ENCODE measurements at regions not wholly inside any gene's neighbourhood (a gene's known extent, or its start where the extent isn't known, plus 50 kb on each side); places are given as distances from the start of the nearest gene placed in this dataset.
"Not testable (repeated sequence)": the region's sequence is repeated elsewhere in the genome, so short reads cannot be mapped to it uniquely, and the experiment has no call there.

DNA sequence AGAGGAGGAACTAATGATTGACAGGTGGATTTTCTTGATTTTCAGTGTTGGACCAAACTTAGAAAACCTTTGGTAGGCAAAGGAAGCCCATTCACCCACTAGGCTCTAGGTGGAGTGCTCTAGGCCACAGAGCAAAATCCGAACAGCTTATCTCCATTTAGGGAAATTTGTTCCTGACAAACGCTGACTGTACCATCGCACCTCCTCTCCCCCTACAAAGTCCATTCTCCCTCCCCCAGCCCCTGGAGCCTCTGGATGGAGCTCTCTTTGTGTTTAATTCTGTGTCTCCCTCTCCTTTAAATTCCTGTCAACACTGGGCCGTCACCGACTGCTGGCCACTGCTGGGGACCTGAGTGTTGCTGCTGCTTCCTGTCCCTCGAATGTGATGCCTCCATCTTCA lies 350.1 kb upstream of the IRX2 start:
- Histone ChIP-seq H3K4me3 (ENCODE audit: low read depth in 1 of 2, low read length in 2 of 2) (no peak overlapping the region), H3K36me3 (ENCODE audit: control insufficient read depth in 1 of 2, insufficient read depth in 2 of 2, low read length in 2 of 2) (no peaks in the 10 kb centered on the region), H3K9me3 (ENCODE audit: control insufficient read depth in 1 of 2, low read length in 2 of 2) (no peaks in the 10 kb centered on the region), H3K9ac (ENCODE audit: low read depth in 1 of 2, low read length in 2 of 2) (no peak overlapping the region), H3K27me3 (ENCODE audit: control insufficient read depth in 1 of 2, insufficient read depth in 2 of 2, low read length in 2 of 2) (peaks cover 10 to 23% of the 10 kb centered on the region in 2 donors), H3K4me1 (ENCODE audit: control insufficient read depth in 1 of 2, insufficient read depth in 2 of 2, low read length in 2 of 2) (no peaks in the 10 kb centered on the region), H3K27ac (ENCODE audit: low read depth, low read length) (no peak overlapping the region)

DNA sequence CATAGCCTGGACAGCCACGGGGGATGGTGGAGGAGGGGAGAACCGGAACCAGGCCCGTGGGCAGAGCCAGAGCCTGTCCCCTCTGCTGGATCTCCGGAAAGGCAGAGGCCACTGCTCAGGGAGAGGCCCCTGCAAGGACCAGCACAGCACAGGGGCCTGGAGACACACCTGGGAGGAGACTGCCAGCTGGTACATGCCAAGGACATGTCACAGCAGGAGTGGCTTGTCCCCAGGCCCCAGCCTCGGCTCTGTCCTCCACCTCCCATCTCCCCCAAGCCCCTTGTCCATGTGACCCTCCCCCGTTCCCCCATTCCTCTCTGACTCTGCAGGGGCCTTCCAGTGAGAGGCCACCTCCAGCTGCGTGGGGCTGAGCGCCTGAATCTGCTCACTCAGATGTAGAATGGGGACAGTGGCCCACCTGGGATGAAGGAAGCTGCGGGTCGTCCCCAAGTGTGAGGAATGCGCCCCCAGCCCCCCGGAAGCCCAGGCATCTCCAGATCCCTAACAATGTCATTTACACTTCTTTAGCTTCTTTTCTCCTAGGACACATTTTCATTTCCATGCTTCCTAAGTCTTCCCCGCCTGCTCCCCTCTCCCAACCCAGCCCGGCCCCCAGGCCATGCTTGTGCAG lies 349.6 kb upstream of the IRX2 start:
- H3K27ac ChIP-seq (ENCODE audit: low read depth, low read length): no peak overlapping the region
- H3K36me3 ChIP-seq (ENCODE audit: control insufficient read depth in 1 of 2, insufficient read depth in 2 of 2, low read length in 2 of 2): no peaks in the 10 kb centered on the region
- H3K9me3 ChIP-seq (ENCODE audit: control insufficient read depth in 1 of 2, low read length in 2 of 2): no peaks in the 10 kb centered on the region
- no peaks in the 10 kb centered on the region for H3K4me1 ChIP-seq (ENCODE audit: control insufficient read depth in 1 of 2, insufficient read depth in 2 of 2, low read length in 2 of 2)
- H3K9ac ChIP-seq (ENCODE audit: low read depth in 1 of 2, low read length in 2 of 2): no peak overlapping the region
- H3K4me3 ChIP-seq (ENCODE audit: low read depth in 1 of 2, low read length in 2 of 2): no peak overlapping the region
- H3K27me3 ChIP-seq (ENCODE audit: control insufficient read depth in 1 of 2, insufficient read depth in 2 of 2, low read length in 2 of 2): peaks cover 10 to 23% of the 10 kb centered on the region in 2 donors

DNA sequence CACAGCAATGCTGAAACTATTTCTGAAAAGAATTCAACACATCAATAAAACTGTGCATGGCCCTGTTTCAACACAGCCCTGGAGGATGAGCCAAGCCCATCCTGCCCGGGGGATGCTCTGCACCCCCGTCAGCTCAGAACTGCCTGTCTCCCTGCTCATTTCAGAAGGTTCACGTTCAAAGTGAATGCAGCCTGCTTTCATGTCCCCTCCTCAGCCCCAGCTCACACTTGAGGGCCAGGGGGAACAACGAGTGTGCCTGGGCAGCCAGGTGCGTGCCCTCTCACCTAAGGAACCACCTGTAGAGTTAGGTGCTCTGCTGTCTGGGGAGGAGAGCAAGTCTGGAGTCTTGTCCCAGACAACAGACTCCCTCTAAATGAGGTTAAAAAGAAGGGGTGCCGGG lies 348.5 kb upstream of the IRX2 start:
- Histone ChIP-seq H3K4me3 (ENCODE audit: low read depth in 1 of 2, low read length in 2 of 2) (no peak overlapping the region), H3K9ac (ENCODE audit: low read depth in 1 of 2, low read length in 2 of 2) (no peak overlapping the region), H3K27ac (ENCODE audit: low read depth, low read length) (no peak overlapping the region), H3K27me3 (ENCODE audit: control insufficient read depth in 1 of 2, insufficient read depth in 2 of 2, low read length in 2 of 2) (peaks cover 10 to 17% of the 10 kb centered on the region in 2 donors), H3K9me3 (ENCODE audit: control insufficient read depth in 1 of 2, low read length in 2 of 2) (no peaks in the 10 kb centered on the region), H3K4me1 (ENCODE audit: control insufficient read depth in 1 of 2, insufficient read depth in 2 of 2, low read length in 2 of 2) (no peaks in the 10 kb centered on the region), H3K36me3 (ENCODE audit: control insufficient read depth in 1 of 2, insufficient read depth in 2 of 2, low read length in 2 of 2) (no peaks in the 10 kb centered on the region)

DNA sequence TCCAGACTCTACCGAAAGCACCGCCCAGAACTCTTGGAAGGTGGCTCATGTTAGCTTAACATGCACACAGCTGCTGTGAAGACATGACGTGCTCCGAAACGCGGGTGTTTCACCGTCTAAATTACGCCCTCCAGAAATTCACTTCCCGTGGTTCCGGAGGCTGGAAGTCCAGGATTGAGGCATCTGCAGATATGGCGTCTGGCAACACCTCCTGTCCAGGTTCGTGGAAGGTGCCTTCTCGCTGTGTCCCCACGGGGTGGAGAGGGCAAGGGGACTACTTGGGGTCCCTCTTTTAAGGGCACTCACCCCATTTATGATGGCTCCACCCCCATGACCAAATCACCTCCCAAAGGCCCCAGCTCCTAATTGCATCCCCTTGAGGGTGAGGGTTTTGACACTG lies 348.0 kb upstream of the IRX2 start:
- Histone ChIP-seq H3K27me3 (ENCODE audit: control insufficient read depth in 1 of 2, insufficient read depth in 2 of 2, low read length in 2 of 2) (peaks cover 10 to 14% of the 10 kb centered on the region in 2 donors), H3K36me3 (ENCODE audit: control insufficient read depth in 1 of 2, insufficient read depth in 2 of 2, low read length in 2 of 2) (no peaks in the 10 kb centered on the region), H3K4me1 (ENCODE audit: control insufficient read depth in 1 of 2, insufficient read depth in 2 of 2, low read length in 2 of 2) (no peaks in the 10 kb centered on the region), H3K9ac (ENCODE audit: low read depth in 1 of 2, low read length in 2 of 2) (no peak overlapping the region), H3K4me3 (ENCODE audit: low read depth in 1 of 2, low read length in 2 of 2) (no peak overlapping the region), H3K27ac (ENCODE audit: low read depth, low read length) (no peak overlapping the region), H3K9me3 (ENCODE audit: control insufficient read depth in 1 of 2, low read length in 2 of 2) (no peaks in the 10 kb centered on the region)

DNA sequence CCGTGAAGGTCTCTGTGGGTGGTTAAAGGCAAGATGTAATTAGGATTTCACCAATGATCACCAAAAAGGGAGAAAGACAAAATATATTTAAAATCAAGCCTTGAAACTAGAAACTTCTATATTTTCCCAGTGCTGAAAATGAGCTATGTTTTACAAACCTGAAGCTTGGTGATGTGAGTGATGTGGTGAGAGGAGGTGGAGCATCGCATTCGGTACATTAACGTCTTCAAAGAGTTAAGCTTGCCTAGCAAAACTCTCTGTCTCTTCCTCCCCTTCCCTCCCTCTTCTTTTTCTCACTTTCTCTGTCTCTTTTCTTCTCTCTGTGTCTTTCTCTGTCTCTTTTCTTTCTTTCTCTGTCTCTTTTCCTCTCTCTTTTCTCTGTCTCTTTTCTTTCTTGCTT lies 347.3 kb upstream of the IRX2 start:
- no peaks in the 10 kb centered on the region for H3K9me3 ChIP-seq (ENCODE audit: control insufficient read depth in 1 of 2, low read length in 2 of 2)
- no peaks in the 10 kb centered on the region for H3K4me1 ChIP-seq (ENCODE audit: control insufficient read depth in 1 of 2, insufficient read depth in 2 of 2, low read length in 2 of 2)
- H3K27me3 ChIP-seq (ENCODE audit: control insufficient read depth in 1 of 2, insufficient read depth in 2 of 2, low read length in 2 of 2): peaks cover 8 to 10% of the 10 kb centered on the region in 2 donors
- H3K27ac ChIP-seq (ENCODE audit: low read depth, low read length): no peak overlapping the region
- H3K4me3 ChIP-seq (ENCODE audit: low read depth in 1 of 2, low read length in 2 of 2): no peak overlapping the region
- no peak overlapping the region for H3K9ac ChIP-seq (ENCODE audit: low read depth in 1 of 2, low read length in 2 of 2)
- no peaks in the 10 kb centered on the region for H3K36me3 ChIP-seq (ENCODE audit: control insufficient read depth in 1 of 2, insufficient read depth in 2 of 2, low read length in 2 of 2)

DNA sequence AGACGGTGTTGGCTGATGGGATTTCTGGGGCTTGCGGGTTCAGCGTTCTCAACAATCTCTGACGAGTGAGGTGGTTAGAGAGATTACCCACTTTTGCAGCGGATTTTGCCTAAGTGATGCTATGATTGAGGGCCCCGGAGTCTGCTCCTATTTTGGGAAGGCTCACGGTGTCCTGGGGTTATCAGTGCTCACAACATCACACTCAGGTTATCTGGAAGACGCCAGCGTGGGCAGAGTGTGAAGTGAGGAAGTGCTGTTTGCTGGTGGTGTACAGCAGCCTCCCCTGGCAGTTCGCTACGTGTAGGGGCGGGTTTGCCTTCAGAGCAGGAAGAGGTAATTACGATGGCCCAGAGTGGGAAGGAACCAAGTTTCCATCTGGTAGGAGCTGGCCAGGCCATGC lies 341.2 kb upstream of the IRX2 start:
- Histone ChIP-seq H3K27ac (ENCODE audit: low read depth, low read length) (no peak overlapping the region), H3K36me3 (ENCODE audit: control insufficient read depth in 1 of 2, insufficient read depth in 2 of 2, low read length in 2 of 2) (no peaks in the 10 kb centered on the region), H3K4me1 (ENCODE audit: control insufficient read depth in 1 of 2, insufficient read depth in 2 of 2, low read length in 2 of 2) (no peaks in the 10 kb centered on the region), H3K9me3 (ENCODE audit: control insufficient read depth in 1 of 2, low read length in 2 of 2) (no peaks in the 10 kb centered on the region), H3K4me3 (ENCODE audit: low read depth in 1 of 2, low read length in 2 of 2) (no peak overlapping the region), H3K27me3 (ENCODE audit: control insufficient read depth in 1 of 2, insufficient read depth in 2 of 2, low read length in 2 of 2) (no peaks in the 10 kb centered on the region), H3K9ac (ENCODE audit: low read depth in 1 of 2, low read length in 2 of 2) (no peak overlapping the region)

DNA sequence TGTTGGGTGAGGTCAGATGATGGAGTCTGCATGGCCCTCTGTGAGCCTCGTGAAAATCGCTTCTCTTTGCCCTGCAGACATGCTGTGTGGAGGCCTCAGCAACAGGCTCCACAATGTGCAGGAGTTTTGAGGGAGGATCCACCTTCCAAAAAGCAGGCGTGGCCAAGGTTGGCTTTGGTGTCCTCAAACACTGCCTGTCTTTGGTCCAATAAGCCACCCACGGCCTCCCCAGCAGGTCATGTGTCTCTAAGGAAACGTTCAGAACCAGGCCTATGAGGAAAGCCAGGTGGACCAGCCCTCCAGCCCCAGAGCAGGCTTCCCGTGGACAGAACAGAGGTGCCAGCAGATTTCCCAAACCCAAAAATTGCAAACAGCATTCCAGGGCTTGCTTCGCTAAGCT lies 340.7 kb upstream of the IRX2 start:
- Histone ChIP-seq H3K9me3 (ENCODE audit: control insufficient read depth in 1 of 2, low read length in 2 of 2) (no peaks in the 10 kb centered on the region), H3K36me3 (ENCODE audit: control insufficient read depth in 1 of 2, insufficient read depth in 2 of 2, low read length in 2 of 2) (no peaks in the 10 kb centered on the region), H3K4me3 (ENCODE audit: low read depth in 1 of 2, low read length in 2 of 2) (no peak overlapping the region), H3K4me1 (ENCODE audit: control insufficient read depth in 1 of 2, insufficient read depth in 2 of 2, low read length in 2 of 2) (no peaks in the 10 kb centered on the region), H3K9ac (ENCODE audit: low read depth in 1 of 2, low read length in 2 of 2) (no peak overlapping the region), H3K27me3 (ENCODE audit: control insufficient read depth in 1 of 2, insufficient read depth in 2 of 2, low read length in 2 of 2) (no peaks in the 10 kb centered on the region), H3K27ac (ENCODE audit: low read depth, low read length) (no peak overlapping the region)

DNA sequence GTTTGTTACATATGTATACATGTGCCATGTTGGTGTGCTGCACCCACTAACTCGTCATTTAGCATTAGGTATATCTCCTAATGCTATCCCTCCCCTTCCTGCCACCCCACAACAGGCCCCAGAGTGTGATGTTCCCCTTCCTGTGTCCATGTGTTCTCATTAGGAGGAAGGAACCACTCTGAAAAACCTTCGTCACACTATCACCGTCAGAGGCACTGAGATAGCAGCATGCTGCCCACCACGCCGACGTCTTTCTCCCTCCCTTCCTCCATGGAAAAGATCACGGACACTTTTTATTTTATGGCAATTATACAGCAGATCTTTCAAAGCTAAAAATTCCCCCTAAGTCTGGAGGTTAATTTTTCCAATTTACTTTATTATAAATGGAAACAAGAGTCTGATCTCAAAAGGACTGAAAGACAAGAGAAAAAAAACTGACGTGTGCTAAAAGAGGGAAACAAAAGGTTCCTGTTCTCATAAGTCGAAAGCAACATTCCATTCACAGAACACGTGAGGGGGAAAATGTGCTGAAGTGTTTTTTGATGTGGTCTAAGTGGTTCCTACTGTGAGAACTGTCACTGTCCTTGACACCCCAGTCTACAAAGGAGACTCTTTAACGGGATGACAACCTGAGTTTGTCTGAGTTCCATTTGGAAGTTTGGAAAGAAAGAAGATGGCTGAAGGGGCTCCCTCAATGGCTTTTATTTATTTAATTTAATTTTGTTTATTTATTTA lies 339.7 kb upstream of the IRX2 start:
- no peaks in the 10 kb centered on the region for H3K27me3 ChIP-seq (ENCODE audit: control insufficient read depth in 1 of 2, insufficient read depth in 2 of 2, low read length in 2 of 2)
- H3K4me1 ChIP-seq (ENCODE audit: control insufficient read depth in 1 of 2, insufficient read depth in 2 of 2, low read length in 2 of 2): no peaks in the 10 kb centered on the region
- H3K27ac ChIP-seq (ENCODE audit: low read depth, low read length): no peak overlapping the region
- H3K36me3 ChIP-seq (ENCODE audit: control insufficient read depth in 1 of 2, insufficient read depth in 2 of 2, low read length in 2 of 2): no peaks in the 10 kb centered on the region
- H3K9ac ChIP-seq (ENCODE audit: low read depth in 1 of 2, low read length in 2 of 2): no peak overlapping the region
- H3K9me3 ChIP-seq (ENCODE audit: control insufficient read depth in 1 of 2, low read length in 2 of 2): no peaks in the 10 kb centered on the region
- H3K4me3 ChIP-seq (ENCODE audit: low read depth in 1 of 2, low read length in 2 of 2): no peak overlapping the region

DNA sequence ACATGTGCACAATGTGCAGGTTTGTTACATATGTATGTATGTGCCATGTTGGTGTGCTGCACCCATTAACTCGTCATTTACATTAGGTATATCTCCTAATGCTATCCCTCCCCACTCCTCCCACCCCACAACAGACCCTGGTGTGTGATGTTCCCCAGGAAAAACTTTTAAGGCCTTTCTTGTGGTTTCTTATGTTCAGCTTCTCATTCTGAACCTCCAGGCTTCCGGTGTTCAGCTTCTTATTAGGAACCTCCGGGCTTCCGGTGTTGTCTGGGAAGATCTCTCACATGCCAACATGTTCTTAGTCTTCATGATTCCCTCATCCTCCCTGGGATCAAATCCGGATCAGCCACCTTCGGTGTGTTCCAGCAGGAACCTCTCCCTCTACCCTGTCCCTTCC lies 338.8 kb upstream of the IRX2 start:
- not testable (repeated sequence) for H3K27me3 ChIP-seq (ENCODE audit: control insufficient read depth in 1 of 2, insufficient read depth in 2 of 2, low read length in 2 of 2); H3K4me1 ChIP-seq (ENCODE audit: control insufficient read depth in 1 of 2, insufficient read depth in 2 of 2, low read length in 2 of 2); H3K9ac ChIP-seq (ENCODE audit: low read depth in 1 of 2, low read length in 2 of 2); H3K4me3 ChIP-seq (ENCODE audit: low read depth in 1 of 2, low read length in 2 of 2); H3K27ac ChIP-seq (ENCODE audit: low read depth, low read length); H3K36me3 ChIP-seq (ENCODE audit: control insufficient read depth in 1 of 2, insufficient read depth in 2 of 2, low read length in 2 of 2); H3K9me3 ChIP-seq (ENCODE audit: control insufficient read depth in 1 of 2, low read length in 2 of 2)

DNA sequence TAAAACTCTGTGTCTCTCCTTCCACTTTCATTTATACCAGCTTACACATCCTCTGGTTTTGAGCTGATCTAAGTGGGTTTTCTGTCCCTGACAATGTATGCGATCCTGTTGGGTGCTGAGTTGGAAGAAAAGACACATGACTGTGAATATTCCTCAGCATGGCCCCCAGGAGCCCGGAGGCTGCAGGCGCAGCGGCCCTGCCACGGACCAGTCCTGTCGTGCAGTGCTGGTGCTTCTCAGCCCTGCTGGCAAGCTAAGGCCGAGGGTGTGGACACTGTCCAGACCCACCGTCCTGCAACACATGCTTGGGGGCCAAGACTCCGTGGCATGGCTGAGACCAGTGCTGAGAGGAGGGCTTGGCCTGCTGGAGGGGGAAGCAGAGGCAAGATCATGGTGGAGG lies 328.9 kb upstream of the IRX2 start:
- H3K27me3 ChIP-seq (ENCODE audit: control insufficient read depth in 1 of 2, insufficient read depth in 2 of 2, low read length in 2 of 2): no peaks in the 10 kb centered on the region
- no peaks in the 10 kb centered on the region for H3K36me3 ChIP-seq (ENCODE audit: control insufficient read depth in 1 of 2, insufficient read depth in 2 of 2, low read length in 2 of 2)
- peaks cover 0 to 11% of the 10 kb centered on the region in 2 donors for H3K9me3 ChIP-seq (ENCODE audit: control insufficient read depth in 1 of 2, low read length in 2 of 2)
- H3K27ac ChIP-seq (ENCODE audit: low read depth, low read length): no peak overlapping the region
- no peaks in the 10 kb centered on the region for H3K4me1 ChIP-seq (ENCODE audit: control insufficient read depth in 1 of 2, insufficient read depth in 2 of 2, low read length in 2 of 2)
- H3K9ac ChIP-seq (ENCODE audit: low read depth in 1 of 2, low read length in 2 of 2): no peak overlapping the region
- no peak overlapping the region for H3K4me3 ChIP-seq (ENCODE audit: low read depth in 1 of 2, low read length in 2 of 2)
